Esophagus squamous epithelium (tissue), 5 donors: ENCODE measurements at regions not wholly inside any gene's neighbourhood (a gene's known extent, or its start where the extent isn't known, plus 50 kb on each side); places are given as distances from the start of the nearest gene placed in this dataset.

Experiments
- DNase-seq: peaks from one replicate; lab custom pipeline; 2025; lab: John Stamatoyannopoulos, UW
- H3K27ac ChIP-seq, 4 donors: fragments of 200-600 bp; sonication (generic); one replicate each; pipeline ENCODE4 v1.5.1; 2016 to 2019; ENCODE audit warnings: mild to moderate bottlenecking in 1 of 4
- H3K27me3 ChIP-seq, 4 donors: fragments of 200-600 bp; sonication (generic); 1 replicate in 3 of 4; 2 replicates in 1 of 4; pipeline versions ENCODE4 v1.5.1 to v1.6.0; 2017 to 2021; ENCODE audit warnings: antibody characterized with exemption in 1 of 4
- H3K36me3 ChIP-seq, 3 donors: fragments of 200-600 bp; sonication (generic); one replicate each; pipeline ENCODE4 v1.5.1; 2016 to 2019
- H3K4me1 ChIP-seq, 3 donors: fragments of 200-600 bp; sonication (generic); one replicate each; pipeline ENCODE4 v1.5.1; 2017 to 2019
- H3K4me3 ChIP-seq, 4 donors: fragments of 200-600 bp; sonication (generic); 1 replicate in 3 of 4; 2 replicates in 1 of 4; pipeline ENCODE4 v1.5.1; 2016 to 2019; ENCODE audit warnings: mild to moderate bottlenecking in 2 of 4, moderate library complexity in 1 of 4
- H3K9me3 ChIP-seq, 3 donors: fragments of 200-600 bp; sonication (generic); one replicate each; pipeline ENCODE4 v1.5.1; 2016 to 2019
- CTCF ChIP-seq, 6 experiments: fragments of 450-650 bp in 4 of 6; fragments of 200-600 bp in 2 of 6; sonication (generic) in 2 of 6; IDR thresholded peaks; one replicate each; pipeline ENCODE4 v1.5.1; 2016 to 2019; ENCODE audit warnings: antibody characterized with exemption in 6 of 6, mild to moderate bottlenecking in 4 of 6, moderate library complexity in 4 of 6
- POLR2A ChIP-seq, 4 donors: fragments of 450-650 bp; IDR thresholded peaks; one replicate each; pipeline ENCODE4 v1.6.1; 2017; ENCODE audit warnings: antibody characterized with exemption in 4 of 4, mild to moderate bottlenecking in 4 of 4, moderate library complexity in 3 of 4
- WGBS, 2 donors: methylation state at CpG; one replicate each; pipeline ENCODE4 v1.1.5; 2018; 5-methylcytosine and 5-hydroxymethylcytosine counted together
- intact Hi-C: fragments of 100-400 bp; cut with DNase I; formaldehyde crosslinking; loops from one replicate; pipeline ENCODE4 v1.15.0; 2022
- donor health status: DM: yes; HTN: yes; CAD: no.

GRCh38 chr4:17220816-17221215, 291.1 kb downstream of the QDPR start:
- Histone ChIP-seq H3K9me3 (no peaks in the 10 kb centered on the region), H3K4me1 (no peaks in the 10 kb centered on the region), H3K36me3 (no peaks in the 10 kb centered on the region), H3K27me3 (no peaks in the 10 kb centered on the region), H3K4me3 (no peak overlapping the region), H3K27ac (no peak overlapping the region)
- no peak for TF ChIP-seq POLR2A (IDR thresholded peaks at IDR 0.05)
- TF ChIP-seq CTCF (IDR thresholded peaks at IDR 0.05) = no peak
- intact Hi-C loops = no loop called here
- DNase-seq = no peak

GRCh38 chr4:17218786-17219185, 293.1 kb downstream of the QDPR start:
- H3K9me3 ChIP-seq = peaks cover 0 to 4% (median 0%) of the 10 kb centered on the region in 3 donors
- intact Hi-C loops = no loop called here
- no peak for DNase-seq
- H3K4me3 ChIP-seq = no peak overlapping the region
- TF ChIP-seq POLR2A (IDR thresholded peaks at IDR 0.05) = no peak
- no peak for TF ChIP-seq CTCF (IDR thresholded peaks at IDR 0.05)
- no peak overlapping the region for H3K27ac ChIP-seq
- no peaks in the 10 kb centered on the region for H3K36me3 ChIP-seq
- H3K27me3 ChIP-seq = no peaks in the 10 kb centered on the region
- no peaks in the 10 kb centered on the region for H3K4me1 ChIP-seq
- WGBS, 2 donors = 67 to 81% methylated on average over 3 of the region's 3 CpGs

DNA sequence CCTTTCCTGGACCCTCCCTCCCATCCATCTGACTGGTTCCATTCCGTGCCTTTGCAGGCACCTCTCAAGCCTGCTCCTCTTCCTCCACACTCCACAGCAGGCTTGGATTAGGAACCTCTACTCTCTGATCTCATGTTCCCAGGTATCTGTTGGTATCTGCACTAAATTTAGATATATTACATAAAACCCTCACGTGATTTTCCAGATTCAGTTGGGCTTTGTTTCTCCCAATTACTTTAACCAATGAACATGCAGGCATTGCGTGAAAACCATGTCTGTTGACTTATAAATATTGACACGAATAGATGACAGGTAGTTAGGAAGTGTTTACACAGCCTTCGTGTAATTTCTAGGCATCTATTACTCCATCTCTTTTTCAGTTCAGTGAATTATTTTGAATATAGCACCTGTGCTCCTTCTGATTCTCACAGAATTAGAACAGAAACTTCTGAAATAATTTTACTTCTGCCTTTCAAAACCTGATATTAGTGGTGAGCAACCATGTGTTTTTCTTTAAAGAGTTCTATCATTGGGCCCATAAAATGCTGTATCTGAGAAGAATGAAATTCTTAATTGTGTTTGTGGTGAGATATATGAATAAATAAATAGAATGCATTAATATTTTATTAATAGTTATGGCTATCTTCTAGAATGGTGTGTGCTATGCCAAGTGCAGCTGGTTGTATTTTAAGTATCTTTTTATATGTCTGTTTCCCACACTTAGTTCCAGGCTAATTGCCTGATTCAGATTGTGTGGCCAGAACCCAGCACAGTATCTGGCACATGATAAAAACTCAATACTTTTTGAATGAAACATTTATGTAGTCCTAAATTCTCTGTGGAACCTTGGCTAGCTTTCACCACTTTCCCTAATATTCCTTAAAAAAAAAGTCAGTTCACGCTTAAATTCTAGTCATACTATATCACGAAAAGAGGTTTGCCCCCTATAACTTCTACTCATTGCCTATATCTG, 304.8 kb downstream of the QDPR start:
- H3K27ac ChIP-seq = no peak overlapping the region
- TF ChIP-seq CTCF (IDR thresholded peaks at IDR 0.05) (no peak), POLR2A (IDR thresholded peaks at IDR 0.05) (no peak)
- H3K4me3 ChIP-seq = no peak overlapping the region
- no peaks in the 10 kb centered on the region for H3K27me3 ChIP-seq
- intact Hi-C loops = no loop called here
- H3K36me3 ChIP-seq = no peaks in the 10 kb centered on the region
- H3K9me3 ChIP-seq = no peaks in the 10 kb centered on the region
- DNase-seq = no peak
- no peaks in the 10 kb centered on the region for H3K4me1 ChIP-seq
- WGBS, 2 donors = 72% methylated on average over 7 of the region's 7 CpGs

DNA sequence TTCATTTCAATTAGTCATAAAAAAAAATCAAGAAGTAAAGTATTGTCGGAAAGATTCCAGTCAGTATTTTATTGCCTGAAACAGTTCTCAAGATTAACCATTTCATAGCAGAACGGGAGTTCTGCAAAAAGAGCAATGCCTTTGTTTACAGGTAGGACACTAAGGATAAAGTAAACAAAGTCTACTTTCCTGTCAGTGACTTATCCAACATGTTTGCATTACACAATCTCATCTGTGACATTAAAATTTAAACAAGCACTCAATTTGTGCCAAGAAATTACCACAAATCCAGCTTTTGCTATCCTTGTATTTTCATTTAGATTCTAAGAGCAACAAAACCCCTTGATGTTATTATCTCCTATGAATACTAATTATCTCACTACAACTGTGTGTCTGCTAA, 306.5 kb upstream of the LDB2 start:
- TF ChIP-seq CTCF (IDR thresholded peaks at IDR 0.05) = no peak
- no peak for TF ChIP-seq POLR2A (IDR thresholded peaks at IDR 0.05)
- H3K4me3 ChIP-seq = no peak overlapping the region
- 3 to 9% methylated on average over 2 of the region's 2 CpGs for WGBS, 2 donors
- no peak overlapping the region for H3K27ac ChIP-seq
- H3K4me1 ChIP-seq = no peaks in the 10 kb centered on the region
- intact Hi-C loops = no loop called here
- H3K9me3 ChIP-seq = no peaks in the 10 kb centered on the region
- DNase-seq = no peak
- no peaks in the 10 kb centered on the region for H3K36me3 ChIP-seq
- no peaks in the 10 kb centered on the region for H3K27me3 ChIP-seq

- DNase-seq = no peak
- H3K27me3 ChIP-seq = no peaks in the 10 kb centered on the region
- no peaks in the 10 kb centered on the region for H3K36me3 ChIP-seq
- H3K27ac ChIP-seq = no peak overlapping the region
- H3K4me3 ChIP-seq = no peak overlapping the region
- TF ChIP-seq CTCF (IDR thresholded peaks at IDR 0.05) = no peak
- TF ChIP-seq POLR2A (IDR thresholded peaks at IDR 0.05) = no peak
- 71 to 81% methylated on average over 2 of the region's 2 CpGs for WGBS, 2 donors
- intact Hi-C loops = no loop called here
- no peaks in the 10 kb centered on the region for H3K4me1 ChIP-seq
- no peaks in the 10 kb centered on the region for H3K9me3 ChIP-seq
Observed at GRCh38 chr4:17203797-17204196, 305.4 kb upstream of the LDB2 start.
